A673 (cell line): ENCODE measurements at regions not wholly inside any gene's neighbourhood (a gene's known extent, or its start where the extent isn't known, plus 50 kb on each side); places are given as distances from the start of the nearest gene placed in this dataset.

ENCODE experiments used
- BruUV-seq: library from RNA; stranded (reverse); fragments of 400-500 nt; replicated peaks from 2 replicates; lab custom pipeline; 2021; lab: Mats Ljungman, UMichigan
- CTCF ChIA-PET: fragments of 300-600 bp; sonication (Branson Sonifier 250); formaldehyde crosslinking; loops from one replicate; lab custom pipeline; 2022; ENCODE audit warnings: antibody characterized with exemption; lab: Charles Lee
- POLR2A ChIA-PET: fragments of 300-600 bp; sonication (Branson Sonifier 250); formaldehyde crosslinking; loops from one replicate; lab custom pipeline; 2022; ENCODE audit warnings: antibody characterized with exemption; ENCODE audit not compliant: low non-redundant PET; lab: Charles Lee
- DNase-seq: peaks from one replicate; pipeline ENCODE4 v3.0.0-alpha.2; 2015; ENCODE audit warnings: low spot score
- H3K27ac ChIP-seq: fragments of 200-600 bp; sonication (generic); 2 replicates; pipeline ENCODE4 v1.5.1; 2016; ENCODE audit warnings: mixed run types, low read depth, mild to moderate bottlenecking, mixed read lengths, antibody characterized with exemption, low read length; ENCODE audit not compliant: poor library complexity, severe bottlenecking
- H3K27me3 ChIP-seq: fragments of 200-600 bp; sonication (generic); replicated peaks from 2 replicates; pipeline ENCODE4 v1.6.1; 2017; ENCODE audit warnings: mixed run types, low read depth, mild to moderate bottlenecking, mixed read lengths, antibody characterized with exemption, low read length; ENCODE audit not compliant: insufficient read depth, poor library complexity
- H3K36me3 ChIP-seq: fragments of 200-600 bp; sonication (generic); 2 replicates; pipeline ENCODE4 v1.6.1; 2016; ENCODE audit warnings: mixed run types, mild to moderate bottlenecking, mixed read lengths, antibody characterized with exemption, low read length; ENCODE audit not compliant: insufficient read depth, poor library complexity, severe bottlenecking
- H3K4me1 ChIP-seq: fragments of 200-600 bp; sonication (generic); 2 replicates; pipeline ENCODE4 v1.6.1; 2017; ENCODE audit warnings: mixed run types, mild to moderate bottlenecking, mixed read lengths, antibody characterized with exemption, low read length; ENCODE audit not compliant: insufficient read depth, poor library complexity, severe bottlenecking
- H3K4me3 ChIP-seq: fragments of 200-600 bp; sonication (generic); 2 replicates; pipeline ENCODE4 v1.5.1; 2016; ENCODE audit warnings: low read depth, mixed run types, mild to moderate bottlenecking, mixed read lengths, low read length; ENCODE audit not compliant: poor library complexity, severe bottlenecking
- H3K9me3 ChIP-seq: fragments of 200-600 bp; sonication (generic); 2 replicates; pipeline ENCODE4 v1.6.1; 2016; ENCODE audit warnings: mixed run types, low read depth, mild to moderate bottlenecking, mixed read lengths, antibody characterized with exemption, low read length; ENCODE audit not compliant: poor library complexity, severe bottlenecking
- CTCF ChIP-seq: fragments of 300-800, 200-600 bp; sonication (generic); conservative IDR thresholded peaks from 2 replicates; pipeline ENCODE4 v1.5.1; 2017; ENCODE audit warnings: low read depth, mild to moderate bottlenecking, antibody characterized with exemption, low read length, moderate library complexity, mixed read lengths
- EZH2 ChIP-seq: fragments of 200-600 bp; sonication (generic); IDR thresholded peaks from 2 replicates; pipeline ENCODE4 v1.6.1; 2017; ENCODE audit warnings: borderline replicate concordance, low read depth, mild to moderate bottlenecking, mixed read lengths, antibody characterized with exemption, low read length; ENCODE audit not compliant: poor library complexity, severe bottlenecking
- intact Hi-C: fragments of 100-400 bp; cut with micrococcal nuclease; formaldehyde crosslinking; loops from one replicate; pipeline ENCODE4 v1.10.0; 2022; ENCODE audit not compliant: unreplicated experiment

DNA sequence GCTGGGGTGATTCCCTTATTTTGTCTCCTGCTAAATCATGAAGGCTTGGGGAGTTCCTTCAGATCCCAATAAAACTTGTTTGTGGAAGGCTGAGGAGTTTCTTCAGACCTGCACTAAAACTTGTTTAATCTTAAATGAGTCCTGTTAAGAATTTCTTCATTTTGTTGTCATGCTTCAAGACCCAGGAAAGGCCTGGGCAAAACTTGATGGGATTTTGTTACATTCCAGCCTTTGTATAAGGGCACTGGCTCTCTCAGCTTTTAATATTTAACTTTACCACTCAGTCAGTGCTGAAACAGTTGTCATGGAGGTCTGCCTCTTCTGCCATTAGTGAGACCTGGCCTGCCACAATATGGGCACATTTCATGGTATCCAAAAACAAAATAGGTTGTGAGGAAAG lies 699.0 kb downstream of the ETS1 start:
- H3K4me3 ChIP-seq, result no peak overlapping the region
- BruUV-seq, result no TSS peak
- H3K27ac ChIP-seq, result no peak overlapping the region
- ChIA-PET POLR2A (no interaction called here), CTCF (no interaction called here)
- no peaks in the 10 kb centered on the region for H3K9me3 ChIP-seq
- no peak for DNase-seq
- TF ChIP-seq EZH2, result no peak
- no peak for TF ChIP-seq CTCF
- H3K4me1 ChIP-seq, result no peaks in the 10 kb centered on the region
- intact Hi-C loops, result no loop called here
- no peaks in the 10 kb centered on the region for H3K36me3 ChIP-seq
- no peaks in the 10 kb centered on the region for H3K27me3 ChIP-seq

DNA sequence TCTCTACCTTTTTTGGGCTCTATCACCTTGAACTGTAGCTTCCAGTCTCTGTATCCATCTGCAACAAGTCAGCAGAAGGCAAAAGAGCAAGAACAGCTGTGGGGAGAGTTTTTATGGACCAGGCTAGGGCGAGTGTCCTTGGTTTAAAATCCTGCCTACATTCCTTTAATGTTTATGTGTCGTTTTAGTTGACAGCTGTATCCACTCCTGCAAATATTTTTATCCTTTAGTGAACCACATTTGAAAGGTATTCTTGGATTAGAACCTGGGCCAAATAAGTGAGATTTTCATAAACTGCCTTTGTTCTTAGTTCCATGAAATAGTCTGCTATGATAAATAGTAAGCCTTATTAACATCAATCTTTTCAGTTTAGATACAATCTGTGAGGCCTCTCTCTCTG lies 712.2 kb downstream of the ETS1 start:
- Histone ChIP-seq H3K4me1 (no peaks in the 10 kb centered on the region), H3K27me3 (peaks cover 19% of the 10 kb centered on the region), H3K9me3 (no peaks in the 10 kb centered on the region), H3K27ac (no peak overlapping the region), H3K36me3 (no peaks in the 10 kb centered on the region), H3K4me3 (no peak overlapping the region)
- intact Hi-C loops, result no loop called here
- no TSS peak for BruUV-seq
- TF ChIP-seq CTCF (no peak), EZH2 (no peak)
- CTCF ChIA-PET, result no interaction called here
- POLR2A ChIA-PET, result no interaction called here
- no peak for DNase-seq

DNA sequence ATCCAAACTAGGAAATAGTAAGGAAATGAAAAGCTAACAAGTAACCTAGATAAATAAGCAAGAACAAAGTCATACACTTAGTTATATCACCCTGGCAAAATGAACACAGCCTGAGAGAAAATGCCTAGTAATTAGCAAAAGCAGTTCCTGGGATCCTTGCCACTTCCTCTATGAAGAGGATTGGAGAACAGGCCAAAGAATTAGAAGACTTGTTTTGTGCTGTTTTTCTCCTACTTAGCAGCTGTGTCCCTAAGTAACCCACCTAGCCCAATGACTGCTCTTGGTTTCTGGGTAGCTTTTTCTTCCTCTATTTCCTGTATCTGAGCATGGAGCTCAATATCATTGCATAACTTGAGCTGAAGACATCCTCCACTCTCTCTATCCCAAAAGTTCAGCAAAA lies 713.9 kb downstream of the ETS1 start:
- DNase-seq, result no peak
- Histone ChIP-seq H3K27ac (no peak overlapping the region), H3K4me1 (no peaks in the 10 kb centered on the region), H3K27me3 (peaks cover 19% of the 10 kb centered on the region), H3K9me3 (no peaks in the 10 kb centered on the region), H3K36me3 (no peaks in the 10 kb centered on the region), H3K4me3 (no peak overlapping the region)
- no TSS peak for BruUV-seq
- TF ChIP-seq EZH2 (no peak), CTCF (no peak)
- CTCF ChIA-PET, result no interaction called here
- POLR2A ChIA-PET, result no interaction called here
- intact Hi-C loops, result no loop called here
